ENCODE measurements at regions not wholly inside any gene's neighbourhood (a gene's known extent, or its start where the extent isn't known, plus 50 kb on each side); places are given as distances from the start of the nearest gene placed in this dataset.

DNA sequence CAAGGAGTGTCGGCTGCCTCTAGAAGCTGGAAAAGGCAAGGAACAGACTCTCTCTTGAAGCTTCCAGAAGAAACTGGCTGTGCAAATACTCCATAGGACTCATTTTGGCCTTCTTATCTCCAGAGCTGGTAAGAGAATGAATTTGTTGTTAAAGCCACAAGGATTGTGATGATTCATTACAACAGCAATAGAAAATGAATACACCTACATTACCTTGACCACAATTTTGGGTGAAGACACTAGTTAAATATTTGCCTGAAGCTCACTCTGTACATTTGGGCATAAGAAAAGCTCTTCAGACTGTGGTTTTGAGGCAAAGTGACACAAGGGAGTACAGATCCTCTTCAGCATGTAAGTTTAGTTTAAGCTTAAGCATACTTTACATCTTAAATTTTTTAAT lies 134.5 kb upstream of the TLL1 start:
- no peak for DNase-seq (ENCODE audit: low read depth)
- Histone ChIP-seq H3K27me3 (ENCODE audit: control insufficient read depth, insufficient read depth, low read length) (no peaks in the 10 kb centered on the region), H3K36me3 (ENCODE audit: control insufficient read depth, insufficient read depth, low read length) (no peaks in the 10 kb centered on the region), H3K4me3 (ENCODE audit: low read depth, low read length) (no peak overlapping the region)
- TF ChIP-seq, protein P1, sequence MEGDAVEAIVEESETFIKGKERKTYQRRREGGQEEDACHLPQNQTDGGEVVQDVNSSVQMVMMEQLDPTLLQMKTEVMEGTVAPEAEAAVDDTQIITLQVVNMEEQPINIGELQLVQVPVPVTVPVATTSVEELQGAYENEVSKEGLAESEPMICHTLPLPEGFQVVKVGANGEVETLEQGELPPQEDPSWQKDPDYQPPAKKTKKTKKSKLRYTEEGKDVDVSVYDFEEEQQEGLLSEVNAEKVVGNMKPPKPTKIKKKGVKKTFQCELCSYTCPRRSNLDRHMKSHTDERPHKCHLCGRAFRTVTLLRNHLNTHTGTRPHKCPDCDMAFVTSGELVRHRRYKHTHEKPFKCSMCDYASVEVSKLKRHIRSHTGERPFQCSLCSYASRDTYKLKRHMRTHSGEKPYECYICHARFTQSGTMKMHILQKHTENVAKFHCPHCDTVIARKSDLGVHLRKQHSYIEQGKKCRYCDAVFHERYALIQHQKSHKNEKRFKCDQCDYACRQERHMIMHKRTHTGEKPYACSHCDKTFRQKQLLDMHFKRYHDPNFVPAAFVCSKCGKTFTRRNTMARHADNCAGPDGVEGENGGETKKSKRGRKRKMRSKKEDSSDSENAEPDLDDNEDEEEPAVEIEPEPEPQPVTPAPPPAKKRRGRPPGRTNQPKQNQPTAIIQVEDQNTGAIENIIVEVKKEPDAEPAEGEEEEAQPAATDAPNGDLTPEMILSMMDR (IDR thresholded peaks at IDR 0.05; ENCODE audit: insufficient read depth, low read length, poor library complexity, severe bottlenecking): no peak

DNA sequence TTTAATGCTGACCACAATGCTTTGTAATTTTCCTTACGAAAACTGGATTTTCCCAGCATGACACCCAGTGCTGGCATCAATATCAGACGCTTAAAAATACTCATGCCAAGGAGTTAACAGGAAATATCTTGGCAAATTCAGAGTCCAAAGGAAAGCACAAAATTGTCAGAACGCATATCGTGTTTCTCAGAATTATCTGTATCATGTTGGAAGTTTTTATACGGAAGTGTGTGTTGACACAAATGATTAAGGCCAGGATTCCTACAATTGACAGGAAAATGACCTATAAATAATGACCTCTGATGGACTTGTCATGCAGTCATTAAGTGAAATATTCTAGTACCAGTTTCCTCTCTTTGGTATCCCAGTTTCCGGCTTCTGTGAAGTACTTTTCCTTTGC lies 132.1 kb upstream of the TLL1 start:
- TF ChIP-seq, protein P1 (IDR thresholded peaks at IDR 0.05; ENCODE audit: insufficient read depth, low read length, poor library complexity, severe bottlenecking): no peak
- Histone ChIP-seq H3K36me3 (ENCODE audit: control insufficient read depth, insufficient read depth, low read length) (no peaks in the 10 kb centered on the region), H3K4me3 (ENCODE audit: low read depth, low read length) (no peak overlapping the region), H3K27me3 (ENCODE audit: control insufficient read depth, insufficient read depth, low read length) (no peaks in the 10 kb centered on the region)
- no peak for DNase-seq (ENCODE audit: low read depth)

DNA sequence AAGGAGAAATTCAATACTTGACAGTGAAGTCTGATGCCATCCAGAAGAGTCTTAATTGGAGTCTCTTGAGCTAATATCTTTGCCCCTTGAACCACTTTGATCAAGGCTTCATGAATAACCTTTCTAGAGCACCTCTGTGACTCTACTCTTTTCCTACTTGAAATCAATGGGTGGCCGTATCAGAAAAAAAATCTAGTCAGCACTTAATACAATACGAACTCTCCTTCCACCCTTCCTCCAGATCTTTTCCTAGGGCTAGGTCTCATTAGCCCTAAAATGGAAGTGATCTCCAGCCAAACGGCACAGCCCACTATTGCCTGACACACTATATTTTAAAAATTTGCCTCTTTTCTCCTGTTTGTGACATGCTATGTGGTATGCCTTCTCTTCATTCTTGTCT lies 129.6 kb upstream of the TLL1 start:
- Histone ChIP-seq H3K4me3 (ENCODE audit: low read depth, low read length) (no peak overlapping the region), H3K27me3 (ENCODE audit: control insufficient read depth, insufficient read depth, low read length) (no peaks in the 10 kb centered on the region), H3K36me3 (ENCODE audit: control insufficient read depth, insufficient read depth, low read length) (no peaks in the 10 kb centered on the region)
- TF ChIP-seq, protein P1 (IDR thresholded peaks at IDR 0.05; ENCODE audit: insufficient read depth, low read length, poor library complexity, severe bottlenecking): no peak
- DNase-seq (ENCODE audit: low read depth): no peak

DNA sequence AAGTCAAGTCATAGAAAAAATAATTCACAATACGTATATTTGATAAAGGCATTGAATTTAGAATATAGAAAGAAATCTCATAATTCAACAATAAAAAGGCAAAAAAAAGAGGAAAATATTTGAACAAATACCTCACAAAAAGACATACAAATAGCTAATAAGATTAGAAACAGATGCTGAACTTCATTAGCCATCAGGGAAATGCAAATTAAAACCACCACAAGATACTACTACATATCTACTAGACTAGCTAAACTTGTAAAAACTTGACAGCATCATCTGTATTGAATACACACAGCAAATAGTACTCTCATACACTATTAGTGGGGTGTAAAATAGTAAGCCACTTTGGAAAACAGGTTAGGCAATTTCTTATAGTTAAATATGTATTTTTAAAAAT lies 128.7 kb upstream of the TLL1 start:
- no peaks in the 10 kb centered on the region for H3K27me3 ChIP-seq (ENCODE audit: control insufficient read depth, insufficient read depth, low read length)
- TF ChIP-seq, protein P1 (IDR thresholded peaks at IDR 0.05; ENCODE audit: insufficient read depth, low read length, poor library complexity, severe bottlenecking): no peak
- no peaks in the 10 kb centered on the region for H3K36me3 ChIP-seq (ENCODE audit: control insufficient read depth, insufficient read depth, low read length)
- no peak for DNase-seq (ENCODE audit: low read depth)
- H3K4me3 ChIP-seq (ENCODE audit: low read depth, low read length): no peak overlapping the region

DNA sequence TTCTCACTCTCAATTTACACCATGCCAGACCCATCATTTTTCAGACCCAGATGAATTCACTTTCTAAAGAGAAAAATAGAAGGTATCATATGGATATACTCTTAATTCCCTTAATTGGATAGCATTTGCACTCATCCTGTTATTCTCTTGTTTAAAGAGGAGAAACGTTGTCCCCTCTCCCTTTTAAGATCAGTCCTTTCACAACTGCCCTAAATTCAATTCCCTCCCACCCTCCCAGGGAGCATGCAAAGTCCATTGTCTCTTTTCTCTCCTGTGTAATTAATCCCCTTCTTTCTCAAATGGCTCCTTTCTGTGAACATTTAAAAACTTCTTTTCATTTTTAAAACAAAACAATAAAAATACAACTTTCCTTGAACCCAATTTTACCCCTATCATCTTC lies 124.7 kb upstream of the TLL1 start:
- no peak for DNase-seq (ENCODE audit: low read depth)
- TF ChIP-seq, protein P1 (IDR thresholded peaks at IDR 0.05; ENCODE audit: insufficient read depth, low read length, poor library complexity, severe bottlenecking): no peak
- H3K27me3 ChIP-seq (ENCODE audit: control insufficient read depth, insufficient read depth, low read length): no peaks in the 10 kb centered on the region
- no peaks in the 10 kb centered on the region for H3K36me3 ChIP-seq (ENCODE audit: control insufficient read depth, insufficient read depth, low read length)
- H3K4me3 ChIP-seq (ENCODE audit: low read depth, low read length): no peak overlapping the region

DNA sequence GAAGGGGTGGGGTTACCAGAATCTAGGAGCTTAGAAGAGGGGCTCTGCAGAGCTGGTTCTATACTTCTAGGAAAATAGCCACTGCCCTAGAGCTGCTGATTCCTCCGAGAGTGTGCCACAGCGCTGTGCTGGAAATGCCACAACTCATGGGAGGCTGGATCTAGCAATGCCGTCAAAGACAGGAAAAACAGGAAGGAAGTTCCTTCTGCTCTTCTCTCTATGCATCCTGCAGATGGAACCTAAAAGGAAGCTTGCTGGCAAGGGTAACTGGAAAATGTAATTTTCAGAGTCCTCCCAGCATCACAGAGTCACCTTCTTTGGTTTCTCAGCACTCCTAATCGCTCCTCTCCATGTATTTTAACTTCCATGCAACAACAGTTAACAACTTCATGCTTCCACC lies 121.2 kb upstream of the TLL1 start:
- TF ChIP-seq, protein P1 (IDR thresholded peaks at IDR 0.05; ENCODE audit: insufficient read depth, low read length, poor library complexity, severe bottlenecking): no peak
- Histone ChIP-seq H3K36me3 (ENCODE audit: control insufficient read depth, insufficient read depth, low read length) (no peaks in the 10 kb centered on the region), H3K4me3 (ENCODE audit: low read depth, low read length) (no peak overlapping the region), H3K27me3 (ENCODE audit: control insufficient read depth, insufficient read depth, low read length) (no peaks in the 10 kb centered on the region)
- no peak for DNase-seq (ENCODE audit: low read depth)
